GM12878 (cell line): ENCODE measurements at regions not wholly inside any gene's neighbourhood (a gene's known extent, or its start where the extent isn't known, plus 50 kb on each side); places are given as distances from the start of the nearest gene placed in this dataset.

Source experiments
- ATAC-seq: fragments of 200-7000 bp; cut with Tn5 transposase; 3 replicates; pipeline ENCODE4 v1.9.1; 2020; ENCODE audit warnings: mild to moderate bottlenecking, moderate library complexity
- BruUV-seq: library from RNA; stranded (reverse); fragments of 400-500 nt; replicated peaks from 2 replicates; lab custom pipeline; 2021; lab: Mats Ljungman, UMichigan
- CTCF ChIA-PET: fragments of 300-600 bp; sonication (Branson Sonifier 250); formaldehyde crosslinking; extraction: SDS; loops from one replicate; lab custom pipeline; 2021; ENCODE audit warnings: inconsistent platforms; lab: Yijun Ruan, JAX
- POLR2A ChIA-PET: fragments of 350-600 bp; formaldehyde crosslinking; extraction: SDS; loops from one replicate; lab custom pipeline; 2021; ENCODE audit warnings: inconsistent platforms; lab: Charles Lee
- RAD21 ChIA-PET: fragments of 300-600 bp; sonication (Branson Sonifier 250); formaldehyde crosslinking; loops from one replicate; lab custom pipeline; 2023; ENCODE audit warnings: antibody characterized with exemption; ENCODE audit not compliant: unreplicated experiment; lab: Charles Lee
- SMC1A ChIA-PET: fragments of 300-600 bp; sonication (Branson Sonifier 250); formaldehyde crosslinking; loops from one replicate; lab custom pipeline; 2023; ENCODE audit not compliant: unreplicated experiment, uncharacterized antibody; lab: Charles Lee
- DNase-seq: peaks from one replicate; pipeline ENCODE4 v3.0.0-alpha.2; 2011; ENCODE audit warnings: low read depth, low spot score
- FAIRE-seq: peaks from 3 replicates; lab custom pipeline; 2011; peaks lifted over from hg19 to GRCh38; lab: Jason Lieb, UNC
- H2AFZ ChIP-seq: 2 replicates; pipeline ENCODE4 v1.6.0; 2011; ENCODE audit warnings: low read depth, low read length, control low read depth; ENCODE audit not compliant: control insufficient read depth
- H3K27ac ChIP-seq: 2 replicates; pipeline ENCODE4 v1.5.1; 2011; ENCODE audit warnings: control low read depth; ENCODE audit not compliant: control insufficient read depth, insufficient read depth
- H3K27me3 ChIP-seq, 2 experiments: replicated peaks in 1 of 2; 2 replicates each; pipeline versions ENCODE4 v1.6.0 to v1.6.1; 2011; ENCODE audit warnings: low read length in 1 of 2; ENCODE audit not compliant: control insufficient read depth in 2 of 2, insufficient read depth in 2 of 2
- H3K36me3 ChIP-seq, 2 experiments: 2 replicates each; pipeline ENCODE4 v1.5.1; 2011; ENCODE audit warnings: low read length in 1 of 2; ENCODE audit not compliant: control insufficient read depth in 2 of 2, insufficient read depth in 2 of 2
- H3K4me1 ChIP-seq: 2 replicates; pipeline ENCODE4 v1.6.1; 2011; ENCODE audit warnings: mild to moderate bottlenecking, low read length, moderate library complexity, mixed read lengths; ENCODE audit not compliant: control insufficient read depth, insufficient read depth
- H3K4me2 ChIP-seq: 2 replicates; pipeline ENCODE4 v1.6.0; 2011; ENCODE audit warnings: control low read depth; ENCODE audit not compliant: control insufficient read depth, insufficient read depth
- H3K4me3 ChIP-seq: fragments of 200-600 bp; sonication (generic); 2 replicates; pipeline ENCODE4 v1.5.1; 2016
- H3K79me2 ChIP-seq: 2 replicates; pipeline ENCODE4 v1.6.0; 2011; ENCODE audit warnings: low read length; ENCODE audit not compliant: control insufficient read depth, insufficient read depth
- H3K9ac ChIP-seq: 2 replicates; pipeline ENCODE4 v1.8.0; 2011; ENCODE audit warnings: low read length, control low read depth, mixed read lengths; ENCODE audit not compliant: control insufficient read depth, insufficient read depth
- H3K9me3 ChIP-seq: replicated peaks from 3 replicates; pipeline ENCODE4 v1.5.1; 2011; ENCODE audit warnings: mild to moderate bottlenecking, low read length; ENCODE audit not compliant: control insufficient read depth, insufficient read depth
- H4K20me1 ChIP-seq: 2 replicates; pipeline ENCODE4 v1.6.0; 2011; ENCODE audit not compliant: control insufficient read depth, insufficient read depth
- CTCF ChIP-seq, 3 experiments: IDR thresholded peaks in 2 of 3; conservative IDR thresholded peaks in 1 of 3; 2 replicates each; pipeline ENCODE4 v1.5.1; 2011; ENCODE audit warnings: low read depth in 3 of 3, low read length in 3 of 3, mild to moderate bottlenecking in 3 of 3, control low read depth in 2 of 3, moderate library complexity in 2 of 3, inconsistent platforms in 1 of 3, mixed read lengths in 1 of 3; ENCODE audit not compliant: control insufficient read depth in 2 of 3, insufficient read depth in 1 of 3; ENCODE audit errors: extremely low read depth in 1 of 3
- EP300 ChIP-seq, 2 experiments: fragments of 150-350 bp in 1 of 2; IDR thresholded peaks; 2 replicates each; pipeline ENCODE4 v1.6.1; 2011 to 2012; ENCODE audit warnings: low read depth in 2 of 2, low read length in 2 of 2, borderline replicate concordance in 1 of 2, improper control_type of control experiment in 1 of 2, inconsistent platforms in 1 of 2; ENCODE audit not compliant: control insufficient read depth in 1 of 2
- FOXM1 ChIP-seq: IDR thresholded peaks from 2 replicates; pipeline ENCODE4 v1.6.1; 2012; ENCODE audit warnings: low read depth, mild to moderate bottlenecking, inconsistent platforms, low read length, moderate library complexity
- GATAD2B ChIP-seq: fragments of 450-650 bp; conservative IDR thresholded peaks from 2 replicates; pipeline ENCODE4 v1.6.1; 2017; ENCODE audit warnings: low read depth, mild to moderate bottlenecking, moderate library complexity
- HDAC6 ChIP-seq: fragments of 200-600 bp; sonication (generic); IDR thresholded peaks from one replicate; pipeline ENCODE4 v1.8.0; 2017; ENCODE audit warnings: antibody characterized with exemption; ENCODE audit not compliant: unreplicated experiment
- NFXL1 ChIP-seq: fragments of 450-650 bp; IDR thresholded peaks from 2 replicates; pipeline ENCODE4 v1.6.1; 2017; ENCODE audit warnings: antibody characterized with exemption, mild to moderate bottlenecking, borderline replicate concordance
- NR2C1 ChIP-seq: fragments of 450-650 bp; IDR thresholded peaks from 2 replicates; pipeline ENCODE4 v1.6.1; 2017; ENCODE audit warnings: antibody characterized with exemption, mild to moderate bottlenecking, moderate library complexity
- PML ChIP-seq: IDR thresholded peaks from 2 replicates; pipeline ENCODE4 v1.6.1; 2012; ENCODE audit warnings: low read length, inconsistent platforms
- RCOR1 ChIP-seq: conservative IDR thresholded peaks from 2 replicates; pipeline ENCODE4 v1.6.1; 2012; ENCODE audit warnings: low read depth, low read length, improper control_type of control experiment
- SMC3 ChIP-seq: IDR thresholded peaks from 2 replicates; pipeline ENCODE4 v1.6.1; 2011; ENCODE audit warnings: low read length, improper control_type of control experiment, borderline replicate concordance
- SRF ChIP-seq, 2 experiments: IDR thresholded peaks; 2 replicates each; pipeline ENCODE4 v1.6.1; 2011; ENCODE audit warnings: low read depth in 2 of 2, low read length in 2 of 2, mild to moderate bottlenecking in 1 of 2, moderate library complexity in 1 of 2
- STAT3 ChIP-seq: IDR thresholded peaks from 2 replicates; pipeline ENCODE4 v1.6.1; 2011; ENCODE audit warnings: low read depth, low read length, improper control_type of control experiment
- WRNIP1 ChIP-seq: IDR thresholded peaks from 2 replicates; pipeline ENCODE4 v1.6.1; 2011; ENCODE audit warnings: low read depth, low read length, improper control_type of control experiment, borderline replicate concordance
- ZNF384 ChIP-seq: IDR thresholded peaks from 2 replicates; pipeline ENCODE4 v1.6.1; 2012; ENCODE audit warnings: low read depth, mild to moderate bottlenecking, low read length, improper control_type of control experiment, borderline replicate concordance
- WGBS: methylation state at CpG from one replicate; pipeline ENCODE4 v1.1.6; 2016; ENCODE audit warnings: low lambda C conversion rate; ENCODE audit not compliant: insufficient replicate concordance, insufficient coverage; ENCODE audit errors: missing lambda C conversion rate; 5-methylcytosine and 5-hydroxymethylcytosine counted together
- in situ Hi-C: fragments of 300-500 bp; cut with MboI; formaldehyde crosslinking; loops from 9 replicates; pipeline ENCODE4 v1.14.3; 2018; ENCODE audit warnings: mixed read lengths
- intact Hi-C: fragments of 100-400 bp; cut with micrococcal nuclease; formaldehyde crosslinking; loops from one replicate; pipeline ENCODE4 v1.14.2; 2022; ENCODE audit not compliant: unreplicated experiment

GRCh38 chr12:78385541-78385940, 479.0 kb upstream of the SYT1 start:
- RAD21 ChIA-PET = no interaction called here

More at GRCh38 chr12:78385541-78385940, 479.0 kb upstream of the SYT1 start:
- H3K36me3 ChIP-seq = no peaks in the 10 kb centered on the region
- H2AFZ ChIP-seq = no peak overlapping the region
- POLR2A ChIA-PET = no interaction called here
- no peak overlapping the region for H3K4me2 ChIP-seq
- H3K4me1 ChIP-seq = no peaks in the 10 kb centered on the region
- FAIRE-seq = no peak
- H3K9me3 ChIP-seq = no peaks in the 10 kb centered on the region
- H3K27me3 ChIP-seq = no peaks in the 10 kb centered on the region
- no peak overlapping the region for H3K4me3 ChIP-seq
- DNase-seq = no peak
- H3K9ac ChIP-seq = no peak overlapping the region
- CTCF ChIA-PET = no interaction called here
- no peak for TF ChIP-seq GATAD2B
- no peak for TF ChIP-seq SRF (IDR thresholded peaks at IDR 0.05; ENCODE audit: low read depth in 2 of 2, low read length in 2 of 2)
- TF ChIP-seq STAT3 = no peak
- TF ChIP-seq PML = no peak
- no peak for TF ChIP-seq NFXL1
- no peak for TF ChIP-seq ZNF384
- no peak for TF ChIP-seq FOXM1
- no peak for TF ChIP-seq RCOR1
- TF ChIP-seq NR2C1 = no peak
- TF ChIP-seq HDAC6 = no peak
- no peak for TF ChIP-seq SMC3
- TF ChIP-seq EP300 (IDR thresholded peaks at IDR 0.05; ENCODE audit: borderline replicate concordance in 1 of 2, control insufficient read depth in 1 of 2, low read depth in 2 of 2, low read length in 2 of 2) = no peak
- TF ChIP-seq CTCF (IDR thresholded peaks at IDR 0.05 in 2 of 3, conservative IDR thresholded peaks at IDR 0.05 in 1 of 3; ENCODE audit: control insufficient read depth in 2 of 3, extremely low read depth in 1 of 3, insufficient read depth in 1 of 3, low read depth in 3 of 3, low read length in 3 of 3) = no peak
- no peak for TF ChIP-seq WRNIP1
- H3K27ac ChIP-seq = no peak overlapping the region
- no peaks in the 10 kb centered on the region for H4K20me1 ChIP-seq
- no peaks in the 10 kb centered on the region for H3K79me2 ChIP-seq
- BruUV-seq = no TSS peak
- intact Hi-C loops = no loop called here
- SMC1A ChIA-PET = no interaction called here
- 10% methylated on average over 2 of the region's 2 CpGs for WGBS
- no peak for ATAC-seq
- in situ Hi-C loops = no loop called here
